DMS 273 treated with DMSO at 0.1 percent for 48 hours (cell line): ENCODE measurements at regions not wholly inside any gene's neighbourhood (a gene's known extent, or its start where the extent isn't known, plus 50 kb on each side); places are given as distances from the start of the nearest gene placed in this dataset.

ENCODE experiments used
- DNase-seq: peaks from one replicate; lab custom pipeline; 2025; lab: John Stamatoyannopoulos, UW

DNA sequence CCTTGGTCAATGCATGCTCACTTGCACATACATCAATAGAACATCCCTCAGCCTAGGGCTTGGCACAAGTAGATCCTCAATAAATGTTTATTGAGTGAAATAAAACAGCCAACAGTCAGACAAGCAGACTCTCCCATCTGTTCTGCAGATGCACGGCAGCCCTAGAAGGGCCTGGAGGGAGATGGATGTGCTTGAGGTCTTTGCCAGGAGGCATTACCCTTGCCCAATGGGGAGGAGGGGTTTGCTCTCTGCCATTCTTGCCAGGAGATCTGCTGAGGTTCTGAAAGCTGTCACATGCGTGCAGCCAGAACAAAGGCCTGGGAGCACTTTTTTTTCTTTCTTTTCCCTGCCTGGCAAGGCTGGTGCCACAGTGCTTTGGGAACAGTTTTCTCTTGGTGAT lies 349.3 kb upstream of the THRB start:
- peak; percentile 4 for DNase-seq

DNA sequence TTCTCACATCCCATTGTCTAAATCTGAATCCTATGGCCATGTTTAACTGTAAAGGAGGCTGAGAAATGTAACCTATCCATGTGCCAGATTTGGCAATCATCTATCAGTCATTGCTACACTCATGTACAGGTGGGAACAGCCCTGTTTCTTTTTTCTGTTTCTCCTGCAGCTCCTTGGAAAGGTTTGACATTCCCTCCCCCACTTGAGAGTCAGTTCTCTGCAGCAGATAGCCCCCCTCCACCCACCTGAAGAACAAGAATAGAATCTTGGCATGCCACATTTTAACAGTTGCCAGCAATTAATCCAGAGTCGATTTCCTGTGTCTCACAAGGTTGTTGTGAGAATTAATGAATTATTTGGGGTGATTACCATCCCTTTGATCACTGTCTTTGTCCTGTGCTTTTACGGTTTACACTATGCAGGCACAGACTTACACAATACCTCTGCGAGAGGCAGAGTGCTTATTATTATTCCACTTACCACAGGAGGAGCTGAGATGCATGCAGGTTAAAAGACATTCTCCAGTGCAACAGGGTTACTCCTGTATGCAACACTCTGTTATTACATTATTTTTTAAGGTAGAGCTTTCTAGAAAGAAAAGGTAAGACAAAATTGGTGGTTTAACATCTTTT lies 351.0 kb upstream of the THRB start:
- DNase-seq, result no peak

DNA sequence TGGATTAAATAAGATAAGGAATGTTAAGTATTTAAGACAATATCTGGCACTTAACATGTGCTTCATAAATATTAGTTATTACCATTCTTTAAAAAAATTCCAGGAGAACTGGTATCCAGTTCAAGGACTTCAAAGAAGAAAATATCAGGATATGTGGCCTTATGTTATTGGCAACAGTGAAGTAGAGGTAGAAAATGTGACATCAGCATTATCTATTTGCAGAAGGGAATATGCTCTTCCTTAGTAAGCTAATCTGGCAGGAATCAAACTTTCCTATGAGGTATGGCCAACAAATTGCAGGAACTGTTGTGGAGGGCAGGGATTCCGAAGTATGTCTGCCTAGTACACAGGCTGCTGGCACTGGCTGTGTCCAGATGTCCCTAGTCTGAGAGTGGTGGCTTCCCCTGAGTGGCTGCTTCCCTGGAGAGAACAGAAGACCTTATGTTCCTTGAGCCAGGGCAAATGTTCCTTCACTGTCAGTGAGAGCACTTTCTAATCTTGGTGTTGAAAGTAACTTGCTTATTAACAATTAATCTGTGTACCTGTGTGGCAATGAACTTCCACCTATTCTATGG lies 351.7 kb upstream of the THRB start:
- DNase-seq, result no peak

DNA sequence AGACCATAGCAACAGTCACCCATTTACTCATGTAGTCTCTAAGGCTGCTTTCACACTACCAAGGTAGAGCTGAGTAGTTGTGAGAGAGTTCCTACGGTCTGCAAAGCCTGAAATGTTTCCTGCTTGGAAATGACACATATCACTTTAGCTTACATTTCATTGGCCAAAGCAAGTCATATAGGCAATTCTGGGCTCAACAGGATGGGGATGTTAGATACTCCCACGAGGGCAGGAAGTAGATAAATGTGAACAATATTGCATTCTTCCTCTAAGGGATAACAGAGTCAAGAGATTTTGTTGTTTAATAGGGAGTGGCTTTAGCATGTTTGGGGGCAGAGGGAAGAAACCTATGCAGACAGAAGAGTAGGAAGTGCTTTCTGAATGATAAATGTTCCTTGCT lies 355.6 kb upstream of the THRB start:
- DNase-seq, result no peak

DNA sequence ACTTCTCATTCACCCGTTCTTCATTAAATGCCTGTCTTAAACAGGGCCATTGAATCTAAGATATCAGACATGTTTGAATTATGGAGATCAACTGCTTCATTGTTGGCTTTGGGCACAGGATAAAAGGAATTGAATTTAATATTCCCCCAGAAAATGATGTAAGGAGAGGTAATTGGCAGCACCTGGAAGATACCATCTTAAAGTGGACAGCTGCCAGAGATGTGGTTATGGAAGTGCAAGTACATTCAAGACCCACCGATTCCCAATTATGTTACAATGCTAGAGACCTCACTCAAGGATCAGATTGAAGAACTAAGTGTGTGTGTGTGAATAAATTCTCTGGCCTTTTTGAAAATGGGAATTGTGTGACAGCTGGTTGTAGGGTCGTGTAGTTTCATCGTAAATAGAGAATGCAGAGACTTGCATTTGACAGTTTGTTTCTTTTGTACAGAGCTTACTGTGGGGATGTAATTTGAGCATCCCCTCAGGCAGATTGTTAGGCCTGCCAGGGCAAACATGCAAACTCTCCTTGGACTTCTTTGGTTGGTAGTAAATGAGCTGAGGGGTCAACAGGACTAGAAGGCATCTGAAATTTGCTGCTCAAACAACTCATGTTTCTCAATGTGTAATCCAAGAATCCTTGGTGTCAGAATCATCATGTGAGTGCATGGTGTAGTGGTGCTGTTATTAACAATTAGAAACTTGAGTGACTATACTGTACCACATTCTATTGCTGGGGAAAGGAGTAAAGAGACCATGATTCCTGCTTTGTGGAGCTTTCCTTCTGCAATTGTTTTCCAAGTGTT lies 359.2 kb upstream of the THRB start:
- peak; percentile 23 for DNase-seq

DNA sequence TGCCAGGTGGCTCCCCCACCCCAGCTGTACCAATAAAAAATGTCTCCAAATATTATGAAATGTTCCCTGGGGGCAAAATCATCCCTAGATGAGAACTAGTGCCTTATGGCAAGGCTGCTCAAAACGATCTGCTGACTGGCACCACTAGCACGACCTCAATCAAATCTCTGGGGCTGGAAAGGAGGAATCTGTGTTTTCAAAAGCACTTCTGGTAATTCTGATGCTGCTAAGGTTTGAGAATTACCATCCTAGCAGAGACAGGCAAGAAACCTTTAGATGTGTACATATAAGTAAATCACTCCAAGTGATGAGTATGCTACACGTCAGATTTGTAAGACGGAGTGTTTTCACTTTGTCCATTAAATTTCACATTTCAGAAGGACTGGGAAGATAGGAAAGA lies 360.1 kb upstream of the THRB start:
- DNase-seq, result no peak

DNA sequence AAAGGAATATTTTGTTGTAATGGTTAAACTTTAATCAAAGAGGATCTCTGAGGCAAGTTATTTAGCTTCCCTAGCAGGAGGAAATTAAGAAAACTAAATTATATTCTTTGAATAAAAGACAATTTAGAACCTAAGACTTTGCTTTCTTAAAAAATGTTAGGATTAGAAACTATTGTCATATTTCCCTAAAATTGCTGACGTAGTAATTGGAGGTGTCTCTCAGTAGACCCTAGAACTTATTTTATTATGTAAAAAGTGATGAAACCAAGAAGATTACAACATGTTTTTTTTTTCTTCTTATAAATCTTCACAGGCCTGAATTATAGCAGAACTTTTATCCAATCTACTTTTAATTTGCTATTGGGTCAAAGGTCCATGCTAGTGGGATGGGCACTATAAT lies 363.3 kb upstream of the THRB start:
- no peak for DNase-seq

DNA sequence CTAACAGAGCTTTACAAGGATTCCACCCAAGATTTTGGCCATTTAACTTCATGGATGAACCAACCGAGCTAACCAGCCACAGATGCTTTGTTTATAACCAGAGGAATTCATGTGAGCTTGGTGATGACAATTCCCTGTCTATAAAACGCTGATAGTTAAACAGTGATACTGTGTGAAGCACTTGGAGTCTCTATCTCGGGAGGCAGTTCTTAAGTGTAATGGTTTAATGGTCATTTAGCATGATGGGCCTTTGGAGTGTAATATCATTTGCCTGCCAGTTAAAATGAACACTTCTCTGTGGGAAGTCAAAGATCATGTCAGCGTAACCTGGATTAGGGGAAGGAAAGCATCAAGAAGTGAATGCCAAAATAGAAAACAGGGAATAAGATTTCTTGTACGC lies 368.6 kb upstream of the THRB start:
- DNase-seq, result no peak

DNA sequence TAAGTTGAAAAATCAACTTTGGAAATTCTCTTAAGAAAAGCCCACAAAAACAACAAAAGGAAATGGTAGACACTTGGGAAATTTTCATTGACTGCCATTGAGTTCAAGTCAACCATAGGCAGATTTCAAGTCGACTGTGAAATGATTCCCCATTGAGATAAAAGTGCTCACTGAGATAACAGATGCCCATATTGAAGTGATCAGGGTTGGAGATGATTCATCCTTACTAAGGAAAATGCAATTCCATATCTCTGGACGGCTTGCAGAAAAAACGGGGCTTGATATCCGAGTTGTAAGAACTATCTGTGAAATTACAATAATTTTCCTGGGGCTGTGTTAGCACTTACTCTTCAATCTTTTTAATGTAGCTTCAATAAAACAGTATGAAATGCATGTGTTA lies 373.1 kb upstream of the THRB start:
- DNase-seq, result no peak

DNA sequence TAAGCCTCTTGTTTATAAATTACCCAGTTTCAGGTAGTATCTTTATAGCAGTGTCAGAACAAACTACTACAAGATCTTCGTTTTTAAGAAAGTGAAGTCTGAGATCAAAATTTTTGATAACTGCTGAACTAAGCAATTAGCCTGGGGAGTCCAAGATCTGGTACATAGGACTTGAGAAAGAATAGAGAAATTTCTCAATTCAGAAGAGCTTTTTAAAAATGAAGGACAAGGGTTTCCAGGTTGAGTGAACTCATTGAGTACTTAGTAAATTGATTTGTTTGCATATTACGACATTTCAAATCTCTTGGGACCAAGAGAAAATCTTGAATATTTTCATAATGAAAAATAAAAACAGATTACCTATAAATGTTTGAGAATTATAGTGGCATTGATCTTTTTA lies 386.6 kb upstream of the THRB start:
- DNase-seq, result no peak

DNA sequence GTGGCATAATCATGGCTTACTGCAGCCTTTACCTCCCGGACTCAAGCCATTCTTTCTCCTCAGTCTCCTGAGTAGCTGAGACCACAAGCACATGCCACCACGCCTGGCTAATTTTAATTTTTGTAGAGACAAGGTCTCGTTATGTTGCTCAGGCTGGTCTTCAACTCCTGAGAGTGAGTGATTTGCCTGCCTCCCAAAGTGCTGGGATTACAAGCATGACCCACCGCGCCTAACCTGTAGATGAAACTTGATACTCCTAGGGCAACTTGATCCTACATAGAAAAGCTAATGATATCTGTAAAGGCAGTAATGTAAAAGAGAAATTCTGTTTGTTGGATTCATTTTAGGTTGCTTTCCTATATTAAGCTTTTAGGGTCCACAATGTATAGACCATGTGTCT lies 391.9 kb upstream of the THRB start:
- DNase-seq, result no peak

DNA sequence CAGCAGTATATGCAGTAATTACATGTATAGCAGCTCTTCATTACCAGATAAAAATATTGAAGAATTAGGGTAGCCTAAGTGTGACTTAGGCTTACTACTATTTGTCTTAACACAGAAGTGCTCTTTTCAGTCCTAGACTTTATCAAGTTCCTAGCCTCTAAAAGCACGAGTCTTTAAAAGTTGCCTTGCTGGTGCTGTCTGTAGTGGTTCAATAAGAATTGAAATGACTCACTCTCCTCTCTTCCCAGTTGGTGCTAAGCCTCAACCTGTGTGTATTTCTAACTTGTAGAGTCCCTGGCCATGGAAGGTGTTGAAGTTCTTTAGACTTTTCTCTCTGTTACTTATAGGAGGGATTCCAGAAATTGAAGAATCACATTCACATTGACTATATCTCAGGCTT lies 395.4 kb upstream of the THRB start:
- no peak for DNase-seq

DNA sequence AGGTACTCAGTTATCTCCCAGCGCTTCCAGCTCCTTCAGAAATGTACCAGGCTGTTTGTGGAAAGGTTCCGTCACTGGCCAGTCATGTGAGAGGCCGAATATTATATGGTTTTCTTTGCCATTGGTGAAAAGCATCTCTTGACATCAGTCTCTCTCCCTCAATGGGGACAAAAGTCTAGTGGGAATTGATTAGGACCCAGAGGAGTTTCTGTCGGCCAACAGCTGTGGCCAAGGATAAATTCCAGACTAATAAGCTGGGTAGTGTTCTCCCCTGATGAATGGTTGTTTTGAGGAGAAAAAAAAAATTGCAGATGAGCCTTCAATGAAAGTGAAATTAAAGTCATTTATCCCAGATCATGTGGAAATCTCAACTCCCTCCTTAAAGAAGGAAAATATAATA lies 404.7 kb upstream of the THRB start:
- no peak for DNase-seq

DNA sequence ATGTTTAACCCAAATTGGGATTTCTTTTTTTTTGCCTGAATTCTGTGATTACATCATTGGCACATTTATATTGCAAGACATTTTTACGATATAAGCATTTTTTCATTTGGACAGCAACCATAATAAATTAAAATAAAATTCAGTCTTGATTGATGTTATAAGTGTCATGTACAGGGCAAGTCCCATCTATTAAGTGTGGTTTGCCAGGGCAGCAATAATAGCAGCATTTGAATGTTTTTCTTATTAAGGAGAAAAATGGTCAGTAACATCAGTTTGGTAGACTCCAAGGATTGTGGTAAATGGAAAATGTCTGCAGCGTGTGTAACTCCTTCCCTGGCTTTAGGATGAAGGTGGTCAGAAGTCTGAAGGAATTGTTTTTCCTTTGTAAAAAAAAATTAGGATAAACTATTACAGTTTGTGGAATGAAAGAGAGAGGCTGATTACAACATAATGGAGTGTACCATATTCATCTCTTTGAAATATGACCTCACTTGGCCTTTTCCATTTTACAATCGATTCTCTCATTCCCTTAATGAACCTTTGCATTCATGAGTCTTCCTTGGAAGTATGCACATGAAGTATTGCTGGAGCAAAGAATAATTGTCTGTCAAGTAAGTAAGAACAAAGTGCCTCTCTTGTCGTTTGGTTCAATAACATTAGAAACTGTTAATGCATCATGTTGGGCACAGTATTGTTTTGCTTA lies 405.4 kb upstream of the THRB start:
- no peak for DNase-seq

DNA sequence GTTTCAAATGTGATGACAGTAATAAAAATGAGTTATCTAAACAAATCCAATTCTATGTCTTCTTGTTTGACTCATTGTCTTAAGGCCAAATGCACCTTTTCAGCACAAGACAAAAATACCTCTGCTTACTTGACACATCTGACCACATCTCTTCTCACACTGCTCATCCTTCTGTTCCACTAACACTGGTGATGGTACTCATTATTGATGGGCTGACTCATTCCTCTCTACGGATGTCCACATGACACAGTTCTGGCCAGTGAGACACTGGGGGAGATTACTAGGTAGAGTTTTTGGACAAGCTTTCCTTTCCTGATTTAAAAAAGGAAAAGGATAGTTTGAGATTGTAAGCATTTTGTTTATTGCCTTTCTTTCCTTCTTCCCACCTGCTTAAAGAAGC lies 410.6 kb upstream of the THRB start:
- DNase-seq, result no peak

DNA sequence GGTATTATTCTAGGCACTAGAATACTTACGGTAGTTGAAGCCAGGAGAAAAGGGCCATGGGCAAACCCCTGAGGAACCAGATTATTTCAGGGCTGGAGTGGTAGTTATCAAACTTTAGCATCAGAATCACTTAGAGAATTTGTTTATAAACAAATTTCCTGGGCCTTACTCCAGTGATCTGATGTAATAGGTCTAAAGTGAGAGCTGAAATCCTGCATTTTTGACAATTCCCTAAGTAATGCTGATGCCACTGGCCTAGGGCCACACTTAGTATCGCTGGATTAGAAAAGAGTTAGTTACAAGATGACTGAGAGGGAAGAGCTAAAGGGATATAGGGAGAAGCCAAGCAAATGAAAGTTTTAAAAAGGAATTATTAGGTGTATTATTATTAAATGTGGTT lies 412.5 kb upstream of the THRB start:
- no peak for DNase-seq

DNA sequence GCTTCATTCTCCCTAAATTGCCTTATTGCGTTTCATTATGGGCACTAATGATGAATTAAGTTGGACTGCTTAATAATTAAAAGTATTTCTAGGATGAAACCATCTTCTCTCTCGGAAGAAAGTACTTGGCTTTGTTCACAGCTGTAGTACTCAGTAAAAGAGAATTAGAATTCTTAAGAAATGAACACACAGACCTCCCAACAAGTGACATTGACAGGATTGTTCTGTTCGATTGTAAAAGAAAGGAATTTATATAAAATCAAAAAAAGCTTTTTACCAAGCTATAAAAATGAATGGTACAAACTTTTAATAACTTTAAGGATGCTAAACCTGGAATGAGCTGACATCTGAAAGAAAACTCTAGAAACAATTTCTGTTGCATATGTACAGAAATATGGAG lies 416.4 kb upstream of the THRB start:
- no peak for DNase-seq

DNA sequence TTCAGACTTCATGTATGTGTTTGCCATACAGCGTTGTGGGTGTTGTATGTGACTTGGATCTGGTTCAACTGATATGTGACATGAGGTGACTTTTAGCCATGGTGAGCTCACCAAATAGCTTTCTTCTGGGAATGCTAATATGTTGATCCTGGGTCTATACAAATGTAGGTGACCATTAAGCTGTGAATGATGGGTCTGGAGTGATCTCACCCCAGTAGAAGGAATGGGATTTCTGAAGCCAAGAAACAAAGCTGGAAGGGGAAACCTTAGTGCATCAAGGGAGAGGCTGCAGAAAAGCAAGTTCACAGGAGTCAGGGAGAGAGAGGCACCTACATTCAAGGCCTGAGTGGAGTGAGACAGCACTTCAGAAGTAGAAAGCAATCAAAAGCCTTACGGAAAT lies 421.0 kb upstream of the THRB start:
- DNase-seq, result no peak

DNA sequence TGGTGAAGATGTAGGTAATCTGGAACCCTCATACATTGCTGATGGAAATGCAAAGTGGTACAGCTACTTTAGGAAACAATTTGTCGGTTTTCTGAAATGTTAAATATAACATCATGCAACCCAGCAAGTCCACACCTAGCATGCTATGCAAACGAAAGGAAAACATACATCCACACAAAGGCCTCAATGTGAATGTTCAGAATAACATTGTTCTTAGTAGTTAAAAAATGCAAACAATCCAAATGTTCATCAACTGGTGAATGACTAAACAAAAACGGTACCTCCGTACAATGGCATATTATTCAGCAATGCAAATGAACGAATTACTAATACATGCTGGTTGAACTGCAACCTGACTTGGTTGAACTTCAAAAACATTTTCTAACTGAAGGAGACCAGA lies 423.3 kb upstream of the THRB start:
- DNase-seq, result no peak

DNA sequence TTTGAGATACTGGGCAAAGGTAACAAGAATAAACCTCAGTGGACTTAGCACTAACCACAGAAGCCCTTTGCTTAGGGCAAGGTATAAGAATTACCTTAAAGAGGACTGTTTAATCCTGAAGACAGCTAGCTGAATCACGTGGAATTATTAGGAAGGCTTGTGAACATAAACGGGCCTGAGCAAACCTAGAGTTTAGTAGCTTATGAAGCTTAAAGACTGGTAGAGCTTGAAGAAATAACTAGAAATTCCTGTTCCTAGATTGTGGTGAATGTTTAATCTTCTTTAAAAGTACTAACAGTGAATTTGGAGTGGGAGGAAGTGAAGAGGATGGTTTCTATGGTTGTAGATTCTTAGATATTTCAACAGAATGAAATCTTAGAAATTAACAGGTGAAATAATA lies 428.9 kb upstream of the THRB start:
- no peak for DNase-seq

DNA sequence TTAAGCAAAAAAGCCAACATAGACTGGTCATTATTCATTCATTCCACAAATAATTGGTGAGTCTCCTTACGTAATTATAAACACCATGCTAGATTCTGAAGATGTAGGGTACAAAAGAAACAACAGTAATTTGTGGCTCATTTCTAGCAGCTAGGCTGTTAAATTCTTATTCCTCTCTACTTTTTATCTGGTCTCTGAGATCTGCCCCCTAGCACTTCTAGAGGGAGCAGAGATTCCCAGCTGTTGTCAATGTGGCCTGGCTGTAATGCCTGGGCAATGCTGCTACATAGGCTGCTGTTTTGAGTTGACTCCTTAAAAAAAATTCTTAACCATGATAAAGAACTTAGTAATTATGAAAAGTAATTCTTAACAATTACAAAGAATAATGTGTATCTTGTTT lies 434.9 kb upstream of the THRB start:
- no peak for DNase-seq

DNA sequence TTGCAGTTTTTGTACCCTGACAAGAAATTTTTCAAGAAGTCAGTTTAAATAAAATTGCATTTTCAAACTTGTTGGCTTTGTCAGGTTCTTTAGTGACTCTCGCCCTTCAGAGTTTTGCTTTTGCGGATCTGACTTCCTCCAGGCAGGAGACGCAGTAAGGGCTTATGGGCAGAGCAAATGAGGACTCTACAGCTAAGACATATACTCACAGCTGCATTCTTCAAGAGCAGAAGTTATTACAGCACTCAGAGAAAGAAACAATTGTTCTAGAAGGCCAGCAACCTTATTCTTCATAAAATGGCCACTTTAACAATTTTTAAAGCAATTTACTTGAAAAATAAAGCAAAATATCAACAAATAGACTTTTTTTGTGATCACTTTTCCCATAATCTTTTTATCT lies 438.8 kb upstream of the THRB start:
- no peak for DNase-seq

DNA sequence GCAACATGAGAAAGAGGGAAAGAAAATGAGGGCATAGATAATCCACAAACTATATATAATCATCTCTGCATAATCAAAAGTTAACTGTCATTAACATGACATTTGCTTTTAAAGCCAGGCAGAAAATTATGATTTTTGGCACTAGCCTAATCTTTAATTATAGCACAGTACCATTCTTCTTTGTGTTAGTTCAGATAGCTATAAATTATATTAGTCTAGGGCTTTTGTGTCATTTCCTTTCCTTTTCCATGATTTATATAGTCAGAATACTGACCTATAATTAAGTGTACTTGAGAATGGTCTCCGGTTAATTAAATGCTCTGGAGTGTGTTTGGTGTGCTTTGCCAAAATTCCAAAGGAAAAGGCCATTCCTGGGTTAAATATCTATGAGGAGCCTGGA lies 441.9 kb upstream of the THRB start:
- DNase-seq, result no peak
